SU-DHL-6 (cell line): ENCODE measurements at regions not wholly inside any gene's neighbourhood (a gene's known extent, or its start where the extent isn't known, plus 50 kb on each side); places are given as distances from the start of the nearest gene placed in this dataset.

ENCODE experiments used
- EZH2phosphoT487 ChIP-seq: fragments of 200-600 bp; sonication (generic), shearing (Covaris generic); conservative IDR thresholded peaks from 2 replicates; pipeline ENCODE4 v1.6.1; 2018; ENCODE audit warnings: mild to moderate bottlenecking, antibody characterized with exemption, low read length, moderate library complexity, mixed read lengths
- TF ChIP-seq, protein P1 (sequence below): fragments of 200-600 bp; sonication (generic); IDR thresholded peaks from one replicate; pipeline ENCODE4 v1.5.1; 2017; ENCODE audit warnings: antibody characterized with exemption, mild to moderate bottlenecking, low read length, moderate library complexity; ENCODE audit not compliant: insufficient read depth, poor library complexity, severe bottlenecking

DNA sequence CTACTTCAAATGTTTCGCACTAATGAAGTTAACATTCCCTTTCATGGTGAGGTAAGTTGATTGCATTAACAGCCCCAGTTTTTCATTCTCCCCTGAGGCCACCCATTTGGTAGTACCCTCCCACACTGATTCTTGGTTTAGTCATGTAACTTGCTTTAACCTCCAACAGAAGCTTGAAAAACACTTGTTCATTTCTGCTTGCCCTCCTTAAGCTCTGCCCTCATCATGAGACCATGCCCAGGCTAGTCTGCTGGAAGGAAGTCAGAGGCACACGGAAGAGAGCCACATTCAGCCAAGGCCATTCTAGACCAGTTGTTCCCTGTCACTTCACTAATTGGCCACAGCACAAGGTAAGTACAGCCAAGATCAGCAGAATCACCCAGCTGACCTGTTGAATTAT is 50.7 kb upstream of the CD44 start:
- TF ChIP-seq, protein P1, sequence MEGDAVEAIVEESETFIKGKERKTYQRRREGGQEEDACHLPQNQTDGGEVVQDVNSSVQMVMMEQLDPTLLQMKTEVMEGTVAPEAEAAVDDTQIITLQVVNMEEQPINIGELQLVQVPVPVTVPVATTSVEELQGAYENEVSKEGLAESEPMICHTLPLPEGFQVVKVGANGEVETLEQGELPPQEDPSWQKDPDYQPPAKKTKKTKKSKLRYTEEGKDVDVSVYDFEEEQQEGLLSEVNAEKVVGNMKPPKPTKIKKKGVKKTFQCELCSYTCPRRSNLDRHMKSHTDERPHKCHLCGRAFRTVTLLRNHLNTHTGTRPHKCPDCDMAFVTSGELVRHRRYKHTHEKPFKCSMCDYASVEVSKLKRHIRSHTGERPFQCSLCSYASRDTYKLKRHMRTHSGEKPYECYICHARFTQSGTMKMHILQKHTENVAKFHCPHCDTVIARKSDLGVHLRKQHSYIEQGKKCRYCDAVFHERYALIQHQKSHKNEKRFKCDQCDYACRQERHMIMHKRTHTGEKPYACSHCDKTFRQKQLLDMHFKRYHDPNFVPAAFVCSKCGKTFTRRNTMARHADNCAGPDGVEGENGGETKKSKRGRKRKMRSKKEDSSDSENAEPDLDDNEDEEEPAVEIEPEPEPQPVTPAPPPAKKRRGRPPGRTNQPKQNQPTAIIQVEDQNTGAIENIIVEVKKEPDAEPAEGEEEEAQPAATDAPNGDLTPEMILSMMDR: no peak
- TF ChIP-seq EZH2phosphoT487: no peak
